NT2/D1 (cell line): ENCODE measurements at regions not wholly inside any gene's neighbourhood (a gene's known extent, or its start where the extent isn't known, plus 50 kb on each side); places are given as distances from the start of the nearest gene placed in this dataset.

Experiments
- DNase-seq: peaks from one replicate; pipeline ENCODE4 v3.0.0-alpha.2; 2011; ENCODE audit warnings: low read depth, low spot score
- H3K27me3 ChIP-seq: 2 replicates; pipeline ENCODE4 v1.6.0; 2011; ENCODE audit warnings: mild to moderate bottlenecking; ENCODE audit not compliant: insufficient read length, insufficient read depth
- H3K36me3 ChIP-seq: 2 replicates; pipeline ENCODE4 v1.6.1; 2011; ENCODE audit warnings: mild to moderate bottlenecking, low read length, mixed read lengths; ENCODE audit not compliant: insufficient read depth, insufficient read length
- H3K4me1 ChIP-seq: 2 replicates; pipeline ENCODE4 v1.5.1; 2011; ENCODE audit not compliant: insufficient read depth, insufficient read length
- H3K4me3 ChIP-seq: 2 replicates; pipeline ENCODE4 v1.5.1; 2011; ENCODE audit warnings: low read depth; ENCODE audit not compliant: insufficient read length
- H3K9ac ChIP-seq: 2 replicates; pipeline ENCODE4 v1.6.0; 2011; ENCODE audit warnings: low read depth; ENCODE audit not compliant: insufficient read length
- H3K9me3 ChIP-seq: 2 replicates; pipeline ENCODE4 v1.5.1; 2011; ENCODE audit warnings: mild to moderate bottlenecking, low read length; ENCODE audit not compliant: insufficient read depth
- SUZ12 ChIP-seq: IDR thresholded peaks from 2 replicates; pipeline ENCODE4 v1.6.1; 2011; ENCODE audit not compliant: insufficient read length, insufficient read depth; ENCODE audit errors: extremely low read depth
- YY1 ChIP-seq: IDR thresholded peaks from 2 replicates; pipeline ENCODE4 v1.6.1; 2011; ENCODE audit not compliant: insufficient read length, insufficient read depth
- ZNF274 ChIP-seq: IDR thresholded peaks from 2 replicates; pipeline ENCODE4 v1.6.1; 2011; ENCODE audit warnings: mild to moderate bottlenecking, low read depth, low read length

GRCh38 chr5:74093561-74093960 is 467.6 kb downstream of the ARHGEF28 start:
- no peak overlapping the region for H3K9ac ChIP-seq

GRCh38 chr5:74092766-74093165 is 466.8 kb downstream of the ARHGEF28 start:
- H3K9me3 ChIP-seq: no peaks in the 10 kb centered on the region
- H3K4me3 ChIP-seq: no peak overlapping the region
- H3K27me3 ChIP-seq: no peaks in the 10 kb centered on the region
- H3K9ac ChIP-seq: no peak overlapping the region
- no peaks in the 10 kb centered on the region for H3K4me1 ChIP-seq
- TF ChIP-seq ZNF274 (no peak), YY1 (no peak), SUZ12 (no peak)
- no peaks in the 10 kb centered on the region for H3K36me3 ChIP-seq
- DNase-seq: no peak

More at GRCh38 chr5:74093561-74093960, 467.6 kb downstream of the ARHGEF28 start:
- Histone ChIP-seq H3K4me3 (no peak overlapping the region), H3K36me3 (no peaks in the 10 kb centered on the region), H3K9me3 (no peaks in the 10 kb centered on the region), H3K4me1 (no peaks in the 10 kb centered on the region), H3K27me3 (no peaks in the 10 kb centered on the region)
- DNase-seq: no peak
- TF ChIP-seq SUZ12 (no peak), YY1 (no peak), ZNF274 (no peak)

GRCh38 chr5:74085782-74086181 is 459.8 kb downstream of the ARHGEF28 start:
- no peaks in the 10 kb centered on the region for H3K4me1 ChIP-seq
- no peaks in the 10 kb centered on the region for H3K36me3 ChIP-seq
- H3K9ac ChIP-seq: no peak overlapping the region
- H3K9me3 ChIP-seq: no peaks in the 10 kb centered on the region
- no peaks in the 10 kb centered on the region for H3K27me3 ChIP-seq
- TF ChIP-seq ZNF274 (no peak), YY1 (no peak), SUZ12 (no peak)
- DNase-seq: no peak
- no peak overlapping the region for H3K4me3 ChIP-seq

- no peak for DNase-seq
- Histone ChIP-seq H3K27me3 (no peaks in the 10 kb centered on the region), H3K9ac (no peak overlapping the region), H3K4me3 (no peak overlapping the region), H3K9me3 (no peaks in the 10 kb centered on the region), H3K4me1 (no peaks in the 10 kb centered on the region), H3K36me3 (no peaks in the 10 kb centered on the region)
- TF ChIP-seq YY1 (no peak), SUZ12 (no peak), ZNF274 (no peak)
Measured at GRCh38 chr5:74085186-74085585, 459.2 kb downstream of the ARHGEF28 start.

- no peaks in the 10 kb centered on the region for H3K27me3 ChIP-seq
- no peaks in the 10 kb centered on the region for H3K4me1 ChIP-seq
- H3K36me3 ChIP-seq: no peaks in the 10 kb centered on the region
- H3K9me3 ChIP-seq: no peaks in the 10 kb centered on the region
- no peak for TF ChIP-seq YY1
- TF ChIP-seq SUZ12: no peak
- no peak for TF ChIP-seq ZNF274
- no peak for DNase-seq
- H3K4me3 ChIP-seq: no peak overlapping the region
- H3K9ac ChIP-seq: no peak overlapping the region
Measured at GRCh38 chr5:74083096-74083791, 457.2 kb downstream of the ARHGEF28 start.

GRCh38 chr5:74082512-74083055 is 456.6 kb downstream of the ARHGEF28 start:
- TF ChIP-seq YY1 (no peak), ZNF274 (no peak), SUZ12 (no peak)
- Histone ChIP-seq H3K36me3 (no peaks in the 10 kb centered on the region), H3K9ac (no peak overlapping the region), H3K9me3 (no peaks in the 10 kb centered on the region), H3K4me1 (no peaks in the 10 kb centered on the region), H3K4me3 (no peak overlapping the region), H3K27me3 (no peaks in the 10 kb centered on the region)
- no peak for DNase-seq

- Histone ChIP-seq H3K27me3 (no peaks in the 10 kb centered on the region), H3K9ac (no peak overlapping the region), H3K9me3 (no peaks in the 10 kb centered on the region), H3K4me1 (no peaks in the 10 kb centered on the region), H3K36me3 (no peaks in the 10 kb centered on the region), H3K4me3 (no peak overlapping the region)
- no peak for DNase-seq
- TF ChIP-seq SUZ12 (no peak), ZNF274 (no peak), YY1 (no peak)
Measured at GRCh38 chr5:74081126-74081525, 455.1 kb downstream of the ARHGEF28 start.
